HG03280 (cell line): ENCODE measurements at regions not wholly inside any gene's neighbourhood (a gene's known extent, or its start where the extent isn't known, plus 50 kb on each side); places are given as distances from the start of the nearest gene placed in this dataset.

Experiments
- ATAC-seq: cut with Tn5 transposase; IDR thresholded peaks from one replicate; pipeline ENCODE4 v1.9.1; 2021; ENCODE audit warnings: mild to moderate bottlenecking, moderate library complexity; ENCODE audit not compliant: unreplicated experiment

- no peak for ATAC-seq
Measured at GRCh38 chrX:68930542-68931317, 101.9 kb downstream of the EFNB1 start.

GRCh38 chrX:68929332-68930150, 100.7 kb downstream of the EFNB1 start:
- no peak for ATAC-seq

DNA sequence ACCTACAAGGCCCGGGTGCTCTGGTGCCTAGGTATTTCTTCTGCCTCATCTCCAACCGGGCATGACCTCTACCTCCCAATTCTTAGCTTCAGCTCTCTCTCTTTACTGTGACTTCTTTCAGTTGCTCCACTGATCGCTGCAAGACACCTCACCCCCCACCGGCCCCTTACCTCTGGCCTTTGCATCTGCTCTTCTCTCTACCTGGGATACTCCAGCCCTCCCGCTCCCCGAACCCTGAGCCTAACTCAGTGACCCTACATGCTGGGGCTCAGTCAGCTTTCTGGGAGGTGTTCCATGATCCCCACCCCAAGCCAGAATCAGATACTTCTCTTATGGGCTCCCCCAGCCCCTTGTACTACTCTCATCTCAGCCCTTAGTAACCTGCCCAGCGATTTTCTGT, 99.6 kb downstream of the EFNB1 start:
- no peak for ATAC-seq

DNA sequence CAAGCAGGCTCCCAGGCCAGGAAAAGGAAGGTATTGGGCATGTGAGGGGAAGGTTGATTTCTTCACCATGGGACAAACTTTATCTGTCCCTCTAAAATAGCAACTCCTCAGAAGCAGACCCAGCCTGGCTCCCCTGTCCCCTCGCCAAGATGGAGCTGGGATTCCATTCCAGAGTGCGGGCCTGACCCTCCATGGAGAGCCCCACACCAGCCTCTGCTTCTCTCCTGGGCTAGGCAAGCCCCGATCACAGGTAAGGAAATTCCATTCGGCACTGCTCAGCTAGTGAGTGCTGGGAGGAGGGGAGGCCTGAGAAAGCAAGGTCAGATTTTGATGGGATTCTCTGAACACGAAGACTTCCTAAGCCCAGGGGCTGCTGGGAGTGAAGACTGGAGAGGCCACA, 98.4 kb downstream of the EFNB1 start:
- ATAC-seq, result no peak

GRCh38 chrX:68923147-68923546, 94.3 kb downstream of the EFNB1 start:
- ATAC-seq, result no peak

DNA sequence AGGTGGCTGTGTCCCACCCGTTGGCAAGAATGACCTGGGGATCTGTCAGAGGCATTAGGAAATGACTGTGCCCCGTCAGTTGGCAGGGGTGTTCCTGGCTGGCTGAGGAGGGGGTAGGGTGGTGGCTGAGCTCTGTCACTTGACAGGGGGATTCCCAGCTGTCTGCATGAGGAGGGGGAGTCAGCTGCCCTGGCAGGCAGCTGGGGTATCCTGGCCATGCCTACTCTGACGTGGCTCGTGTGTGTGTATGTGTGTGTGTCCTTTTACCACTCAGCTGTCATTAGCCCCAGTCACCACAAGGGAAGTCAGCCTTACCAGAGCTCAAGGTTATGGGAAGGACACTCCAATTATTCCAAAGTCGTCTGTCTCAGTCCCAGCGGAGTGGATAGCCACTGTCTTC, 93.2 kb downstream of the EFNB1 start:
- no peak for ATAC-seq

DNA sequence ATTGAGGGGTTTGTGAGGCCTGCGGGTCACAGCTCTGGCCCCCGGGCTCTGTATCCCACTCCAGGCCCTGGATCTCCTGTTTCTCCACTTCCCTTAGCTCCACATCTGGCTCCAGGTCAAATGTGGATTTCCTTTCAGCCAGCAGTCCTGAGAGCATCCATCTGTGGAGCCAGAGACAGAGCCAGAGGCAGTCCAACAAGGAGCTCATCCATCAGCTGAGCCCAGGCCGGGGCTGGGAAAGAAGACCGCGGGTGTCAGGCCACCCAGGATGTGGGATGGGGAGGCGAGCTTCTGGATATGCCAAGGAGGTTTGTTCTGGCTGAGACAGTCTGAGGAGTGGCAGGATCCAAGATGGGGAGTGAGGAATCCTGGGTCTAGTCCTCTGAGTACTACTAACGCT, 91.7 kb downstream of the EFNB1 start:
- no peak for ATAC-seq

DNA sequence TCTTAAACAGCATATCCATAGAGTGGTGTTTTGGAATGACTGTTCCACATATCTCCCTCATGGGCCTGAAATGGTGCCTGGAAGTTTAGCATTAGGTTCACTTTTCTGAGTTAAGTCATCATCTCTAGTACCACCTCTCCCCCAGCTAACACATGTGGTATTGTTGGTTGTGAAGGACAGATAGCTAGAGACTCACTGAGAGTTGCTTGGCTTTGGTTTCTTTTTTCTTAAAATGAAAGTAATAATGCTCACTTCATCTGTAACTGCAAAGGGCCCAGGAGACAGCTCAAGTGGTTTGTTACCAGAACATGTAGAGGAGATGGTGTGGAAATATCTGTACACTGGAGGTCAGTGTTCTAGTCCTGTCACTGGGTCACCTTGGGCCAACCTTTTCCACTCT, 90.9 kb downstream of the EFNB1 start:
- no peak for ATAC-seq

DNA sequence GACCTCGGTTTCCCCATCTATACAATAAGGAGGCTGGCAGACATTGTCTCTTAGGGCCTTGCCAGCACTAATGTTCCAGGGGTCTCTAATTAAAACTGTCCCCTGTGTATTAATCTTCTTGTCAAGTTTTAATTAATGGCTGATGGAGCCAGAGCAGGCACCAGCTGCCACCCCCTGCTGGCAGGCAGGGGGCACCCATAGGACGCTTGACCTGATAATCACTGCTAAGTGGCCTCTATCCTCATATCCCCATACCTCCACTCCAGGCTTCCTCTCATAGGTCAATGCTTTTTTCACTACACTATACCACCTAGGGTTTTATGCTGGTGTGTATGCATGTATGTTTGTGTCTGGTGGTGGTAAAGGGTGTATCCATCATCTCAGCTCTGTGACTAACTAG, 89.4 kb downstream of the EFNB1 start:
- no peak for ATAC-seq

DNA sequence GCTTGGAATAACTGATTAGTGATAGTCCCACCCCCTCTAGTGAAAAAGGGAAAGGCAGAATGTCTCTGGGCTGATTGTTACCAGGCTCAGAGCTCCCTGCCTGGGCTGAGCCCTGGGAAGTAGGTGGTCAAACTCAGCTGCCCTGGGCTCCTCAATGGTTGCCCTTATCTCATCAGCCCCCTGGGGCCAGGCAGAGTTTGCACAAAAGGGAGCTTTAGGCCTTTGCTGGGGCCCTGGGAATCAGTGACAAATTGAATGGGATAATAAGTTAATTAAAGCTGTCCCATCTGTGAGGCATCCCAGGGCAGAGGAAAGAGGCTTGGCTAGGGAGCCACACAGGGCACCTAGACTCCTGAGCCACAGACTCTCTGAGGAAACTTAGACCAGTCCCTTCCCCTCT, 89.0 kb downstream of the EFNB1 start:
- no peak for ATAC-seq

- no peak for ATAC-seq
Measured at GRCh38 chrX:68916891-68917290, 88.1 kb downstream of the EFNB1 start.

GRCh38 chrX:68915778-68916177, 87.0 kb downstream of the EFNB1 start:
- ATAC-seq, result no peak

GRCh38 chrX:68914479-68914946, 85.7 kb downstream of the EFNB1 start:
- no peak for ATAC-seq

DNA sequence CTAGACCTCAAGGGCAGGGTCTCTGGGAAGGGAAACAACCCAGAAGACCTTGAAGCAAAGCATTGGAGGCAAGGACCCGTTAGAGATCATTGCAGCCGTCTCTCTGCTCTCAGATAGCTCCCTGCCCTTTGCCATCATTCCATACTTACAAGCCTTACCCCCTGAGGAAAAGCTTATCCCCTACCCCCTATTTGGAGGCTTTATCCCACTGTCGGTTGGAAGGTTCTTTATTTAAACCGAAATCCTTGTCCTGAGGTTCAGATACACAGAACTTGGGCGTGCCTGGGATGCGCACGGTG, 84.4 kb downstream of the EFNB1 start:
- no peak for ATAC-seq

DNA sequence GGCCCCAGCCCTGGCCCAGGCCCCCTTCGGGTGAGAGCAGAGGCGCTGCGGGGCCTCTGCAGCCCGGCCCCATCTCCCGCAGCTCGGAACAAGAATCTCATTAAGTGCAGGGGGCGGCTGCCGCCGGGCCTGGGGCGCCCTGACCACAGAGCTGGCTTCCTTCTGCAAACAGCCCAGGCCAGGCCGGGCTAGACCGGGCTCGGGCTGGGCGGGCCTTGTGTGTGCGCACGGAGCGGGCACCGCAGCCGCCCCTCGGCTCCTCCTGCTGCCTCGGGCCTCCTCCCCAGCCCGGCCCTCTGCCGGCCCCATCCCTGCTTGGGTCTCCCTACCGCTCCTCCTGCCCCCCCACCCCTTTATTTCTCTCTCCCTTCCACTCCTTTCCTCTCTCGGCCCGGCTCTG, 83.3 kb downstream of the EFNB1 start:
- no peak for ATAC-seq

DNA sequence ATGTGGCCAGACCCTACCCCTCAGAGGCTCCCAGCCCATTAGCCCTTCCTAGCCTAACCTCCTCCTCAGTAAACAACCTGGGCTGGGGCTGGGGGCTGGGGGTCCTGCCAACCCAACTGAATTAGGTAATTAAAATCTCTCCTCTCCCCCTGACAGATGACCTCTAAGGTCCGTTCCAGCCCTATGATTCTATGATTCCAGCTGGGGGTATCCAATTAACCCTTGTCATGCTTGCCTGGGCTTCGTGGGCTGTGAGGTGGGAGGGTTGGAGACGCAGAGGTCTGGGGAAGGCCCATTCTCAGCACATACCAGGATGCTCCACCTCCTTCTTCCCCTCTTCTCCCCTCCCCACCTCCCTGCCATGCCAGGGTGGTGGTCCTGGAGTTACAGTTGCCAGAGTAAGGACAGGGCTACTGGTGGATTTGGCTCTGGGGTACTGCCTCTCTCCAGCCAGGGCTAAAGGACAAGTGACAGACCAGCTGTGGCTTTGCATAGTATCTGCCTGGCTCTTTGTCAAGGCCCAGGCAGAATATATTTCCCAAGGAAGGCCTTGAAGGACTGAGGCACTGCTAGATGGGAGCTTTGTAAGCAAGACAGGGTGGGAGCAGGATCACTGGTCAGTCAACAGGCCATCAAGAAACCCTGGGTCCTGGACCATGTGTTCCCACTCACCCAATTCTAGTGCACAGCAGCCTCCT, 82.1 kb downstream of the EFNB1 start:
- no peak for ATAC-seq

- no peak for ATAC-seq
Measured at GRCh38 chrX:68909945-68910344, 81.1 kb downstream of the EFNB1 start.

GRCh38 chrX:68908071-68908470, 79.2 kb downstream of the EFNB1 start:
- ATAC-seq, result no peak

DNA sequence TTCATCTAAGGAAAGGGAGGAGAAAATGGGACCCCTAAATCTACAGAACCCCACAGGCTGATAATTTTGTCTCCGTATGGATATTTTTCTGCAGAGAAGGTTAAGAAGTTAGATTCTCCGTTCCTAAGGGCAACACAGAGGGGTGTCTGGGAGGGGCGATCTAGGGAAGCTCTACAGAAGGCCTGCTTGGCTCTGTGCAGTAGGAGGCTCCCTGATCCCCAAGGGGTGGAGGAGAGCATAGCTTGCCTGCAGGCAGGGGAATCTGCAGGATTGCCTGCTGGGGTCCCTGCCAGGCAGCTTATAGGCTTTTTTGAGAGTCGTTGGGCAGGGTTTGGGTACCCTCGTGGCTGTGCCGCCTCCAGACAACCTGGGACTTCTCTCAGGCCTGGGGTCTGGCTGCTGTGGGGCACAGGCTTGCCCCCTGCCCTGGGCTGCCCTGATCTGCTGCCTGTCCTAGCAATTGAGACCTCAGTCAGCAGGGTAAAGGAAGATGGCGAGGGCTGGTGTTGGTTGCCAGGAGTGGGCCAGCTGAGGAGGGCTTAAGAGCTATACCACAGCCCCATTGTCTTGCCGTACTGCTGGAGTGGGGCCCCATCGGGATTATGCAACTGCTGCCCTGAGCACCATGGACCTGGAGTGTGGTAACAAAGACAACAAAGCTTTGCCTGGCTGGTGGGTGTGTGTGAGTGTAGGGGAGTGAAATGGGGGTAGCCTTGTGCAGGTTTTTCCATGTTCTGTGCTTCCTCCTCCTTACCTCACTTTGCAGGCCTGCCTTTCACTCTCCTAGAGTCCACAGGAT, 74.1 kb downstream of the EFNB1 start:
- ATAC-seq, result no peak

DNA sequence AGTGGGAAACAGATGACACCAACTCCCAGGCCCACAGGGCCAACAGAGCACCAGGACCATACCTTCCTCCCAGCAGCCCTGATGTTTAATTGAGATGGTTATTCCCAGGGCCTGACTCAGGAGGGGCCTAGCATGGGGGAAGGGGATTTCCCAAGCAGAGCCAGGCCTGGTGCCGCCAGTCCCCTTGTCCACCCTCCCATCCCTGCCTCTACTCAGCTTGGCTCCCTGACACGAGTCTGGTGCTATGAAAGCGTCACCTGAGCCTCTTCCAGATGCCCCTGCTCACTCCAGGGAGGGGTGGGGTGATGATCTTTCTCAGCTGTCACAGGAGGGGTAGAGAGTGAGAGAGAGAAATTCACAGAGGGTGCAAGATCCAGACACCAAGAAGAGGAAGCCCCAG, 72.7 kb downstream of the EFNB1 start:
- no peak for ATAC-seq

- no peak for ATAC-seq
Measured at GRCh38 chrX:68898598-68898997, 69.8 kb downstream of the EFNB1 start.
